IMR-90 (cell line): ENCODE measurements at regions not wholly inside any gene's neighbourhood (a gene's known extent, or its start where the extent isn't known, plus 50 kb on each side); places are given as distances from the start of the nearest gene placed in this dataset.
A peak's percentile ranks its signal among the peaks of the same experiment; 100 is the strongest.

Experiments used
- ATAC-seq: fragments of 200-7000 bp; cut with Tn5 transposase; 2 replicates; pipeline ENCODE4 v1.9.1; 2020; ENCODE audit warnings: low read depth, mild to moderate bottlenecking, moderate library complexity
- BruUV-seq: library from RNA; stranded (reverse); fragments of 400-500 nt; replicated peaks from 2 replicates; lab custom pipeline; 2021; lab: Mats Ljungman, UMichigan
- CTCF ChIA-PET: fragments of 300-600 bp; formaldehyde crosslinking; extraction: SDS; loops from one replicate; lab custom pipeline; 2021; ENCODE audit warnings: antibody characterized with exemption; lab: Yijun Ruan, JAX
- POLR2A ChIA-PET: fragments of 300-600 bp; sonication (Branson Sonifier 250); formaldehyde crosslinking; loops from one replicate; lab custom pipeline; 2022; ENCODE audit warnings: antibody characterized with exemption; ENCODE audit not compliant: unreplicated experiment; lab: Charles Lee
- DNase-seq: peaks from one replicate; pipeline ENCODE4 v3.0.0; 2013
- H2AFZ ChIP-seq: replicated peaks from 2 replicates; pipeline ENCODE3; 2013; ENCODE audit warnings: low read length, mild to moderate bottlenecking; ENCODE audit not compliant: poor library complexity
- H2AK5ac ChIP-seq: 2 replicates; pipeline ENCODE4 v1.6.1; 2013; ENCODE audit warnings: low read depth, low read length, inconsistent platforms
- H2AK9ac ChIP-seq: replicated peaks from 2 replicates; pipeline ENCODE3; 2013; ENCODE audit warnings: mild to moderate bottlenecking, low read depth, low read length, moderate library complexity; ENCODE audit not compliant: poor library complexity
- H2BK120ac ChIP-seq: 2 replicates; pipeline ENCODE4 v1.6.1; 2013; ENCODE audit warnings: low read depth, low read length, inconsistent platforms
- H2BK15ac ChIP-seq: 3 replicates; pipeline ENCODE4 v1.6.1; 2013; ENCODE audit warnings: low read depth, low read length, inconsistent platforms
- H2BK20ac ChIP-seq: 2 replicates; pipeline ENCODE4 v1.6.1; 2013; ENCODE audit warnings: low read depth, mild to moderate bottlenecking, inconsistent platforms, low read length, moderate library complexity
- H2BK5ac ChIP-seq: 2 replicates; pipeline ENCODE4 v1.6.1; 2013; ENCODE audit warnings: mild to moderate bottlenecking, low read depth, low read length, inconsistent platforms; ENCODE audit not compliant: poor library complexity, severe bottlenecking
- H3K14ac ChIP-seq: replicated peaks from 2 replicates; pipeline ENCODE4 v1.6.1; 2013; ENCODE audit warnings: low read depth, low read length, inconsistent platforms
- H3K18ac ChIP-seq: 2 replicates; pipeline ENCODE4 v1.6.1; 2013; ENCODE audit warnings: low read depth, low read length, control low read depth
- H3K23ac ChIP-seq: 2 replicates; pipeline ENCODE4 v1.6.1; 2013; ENCODE audit warnings: low read depth, low read length, inconsistent platforms
- H3K27ac ChIP-seq: 2 replicates; pipeline ENCODE4 v1.5.1; 2013; ENCODE audit warnings: mild to moderate bottlenecking, control low read depth, low read length; ENCODE audit not compliant: insufficient read depth
- H3K27me3 ChIP-seq: 2 replicates; pipeline ENCODE4 v1.6.1; 2013; ENCODE audit warnings: low read length; ENCODE audit not compliant: control insufficient read depth, insufficient read depth
- H3K36me3 ChIP-seq: 2 replicates; pipeline ENCODE4 v1.6.1; 2013; ENCODE audit warnings: low read length, mixed read lengths; ENCODE audit not compliant: control insufficient read depth, insufficient read depth
- H3K4ac ChIP-seq: 2 replicates; pipeline ENCODE4 v1.6.1; 2013; ENCODE audit warnings: low read depth, low read length, inconsistent platforms
- H3K4me1 ChIP-seq: 2 replicates; pipeline ENCODE4 v1.6.1; 2013; ENCODE audit warnings: low read length, mixed read lengths; ENCODE audit not compliant: control insufficient read depth, insufficient read depth
- H3K4me2 ChIP-seq: 2 replicates; pipeline ENCODE4 v1.6.1; 2013; ENCODE audit warnings: low read depth, mild to moderate bottlenecking, control low read depth, low read length, moderate library complexity
- H3K4me3 ChIP-seq: 2 replicates; pipeline ENCODE4 v1.5.1; 2013; ENCODE audit warnings: low read depth, mild to moderate bottlenecking, control low read depth, low read length, moderate library complexity; ENCODE audit not compliant: insufficient read depth
- H3K56ac ChIP-seq: 2 replicates; pipeline ENCODE4 v1.6.1; 2013; ENCODE audit warnings: low read length, inconsistent platforms; ENCODE audit not compliant: insufficient read depth; ENCODE audit errors: extremely low read depth
- H3K79me1 ChIP-seq, 2 experiments: 2 replicates each; pipeline ENCODE4 v1.6.1; 2013; ENCODE audit warnings: low read length in 2 of 2, inconsistent platforms in 1 of 2, low read depth in 1 of 2
- H3K9ac ChIP-seq: 2 replicates; pipeline ENCODE4 v1.6.1; 2013; ENCODE audit warnings: low read depth, low read length, control low read depth
- H3K9me1 ChIP-seq: 2 replicates; pipeline ENCODE4 v1.6.1; 2013; ENCODE audit warnings: low read length, inconsistent platforms; ENCODE audit not compliant: insufficient read depth
- H3K9me3 ChIP-seq: 2 replicates; pipeline ENCODE4 v1.6.1; 2013; ENCODE audit warnings: low read length; ENCODE audit not compliant: control insufficient read depth, insufficient read depth
- H4K20me1 ChIP-seq: 2 replicates; pipeline ENCODE4 v1.6.1; 2013; ENCODE audit warnings: low read length, inconsistent platforms; ENCODE audit not compliant: insufficient read depth
- H4K5ac ChIP-seq: 2 replicates; pipeline ENCODE4 v1.6.1; 2013; ENCODE audit warnings: mild to moderate bottlenecking, low read depth, low read length, control low read depth
- H4K8ac ChIP-seq, 2 experiments: 2 replicates each; pipeline ENCODE4 v1.6.1; 2013; ENCODE audit warnings: low read depth in 2 of 2, low read length in 2 of 2, control low read depth in 1 of 2, inconsistent platforms in 1 of 2
- H4K91ac ChIP-seq: 2 replicates; pipeline ENCODE4 v1.6.1; 2013; ENCODE audit warnings: low read depth, low read length, inconsistent platforms; ENCODE audit not compliant: insufficient read depth
- BHLHE40 ChIP-seq: fragments of 150-350 bp; IDR thresholded peaks from 2 replicates; pipeline ENCODE4 v1.6.1; 2016; ENCODE audit warnings: mild to moderate bottlenecking, low read depth, low read length
- CEBPB ChIP-seq: IDR thresholded peaks from 2 replicates; pipeline ENCODE4 v1.6.1; 2012; ENCODE audit warnings: low read depth, low read length, improper control_type of control experiment
- MAFK ChIP-seq: IDR thresholded peaks from 2 replicates; pipeline ENCODE4 v1.6.1; 2012; ENCODE audit warnings: low read depth, low read length, improper control_type of control experiment
- MXI1 ChIP-seq: IDR thresholded peaks from 2 replicates; pipeline ENCODE4 v1.6.1; 2012; ENCODE audit warnings: low read depth, mild to moderate bottlenecking, low read length, moderate library complexity, borderline replicate concordance
- NFE2L2 ChIP-seq: fragments of 150-350 bp; IDR thresholded peaks from 2 replicates; pipeline ENCODE4 v1.6.1; 2016; ENCODE audit warnings: low read depth, mild to moderate bottlenecking, low read length
- POLR2A ChIP-seq: IDR thresholded peaks from 2 replicates; pipeline ENCODE4 v1.6.1; 2012; ENCODE audit warnings: mild to moderate bottlenecking, low read depth, low read length
- RAD21 ChIP-seq: IDR thresholded peaks from 2 replicates; pipeline ENCODE4 v1.6.1; 2012; ENCODE audit warnings: low read length, improper control_type of control experiment
- RCOR1 ChIP-seq: IDR thresholded peaks from 2 replicates; pipeline ENCODE4 v1.6.1; 2012; ENCODE audit warnings: mild to moderate bottlenecking, low read length, improper control_type of control experiment; ENCODE audit not compliant: insufficient replicate concordance
- RFX5 ChIP-seq: IDR thresholded peaks from 2 replicates; pipeline ENCODE4 v1.8.0; 2012; ENCODE audit warnings: low read depth, mild to moderate bottlenecking, low read length, moderate library complexity
- USF2 ChIP-seq: fragments of 150-350 bp; IDR thresholded peaks from 2 replicates; pipeline ENCODE4 v1.6.1; 2017; ENCODE audit warnings: mild to moderate bottlenecking, antibody characterized with exemption, low read length, low read depth
- WGBS, 2 experiments: methylation state at CpG; one replicate each; pipeline versions ENCODE4 v1.1.5 to v1.1.7; 2013; ENCODE audit warnings: missing lambda C conversion rate in 2 of 2; ENCODE audit not compliant: insufficient read length in 1 of 2; ENCODE audit errors: extremely low coverage in 2 of 2; 5-methylcytosine and 5-hydroxymethylcytosine counted together
- dilution Hi-C: fragments of 300-500 bp; cut with HindIII; formaldehyde crosslinking; loops from one replicate; pipeline ENCODE4 v1.14.3; 2018; ENCODE audit warnings: low sequenced_read_pairs; ENCODE audit not compliant: unreplicated experiment
- in situ Hi-C: fragments of 300-500 bp; cut with MboI; formaldehyde crosslinking; loops from 3 replicates; pipeline ENCODE4 v1.14.3; 2019; ENCODE audit warnings: low sequenced_read_pairs, inconsistent platforms, mixed read lengths
- intact Hi-C: fragments of 100-400 bp; cut with micrococcal nuclease; formaldehyde crosslinking; loops from 2 replicates; pipeline ENCODE4 v1.10.0; 2022

GRCh38 chr14:61111209-61111665 lies 130.2 kb downstream of the SLC38A6 start:
- H2AFZ ChIP-seq, result peak overlapping the region; percentile 5
- no peak overlapping the region for H2AK9ac ChIP-seq
- H3K27ac ChIP-seq, result peak overlapping the region; percentile 14; the same call in 1 of the 2 replicates
- peaks cover 1% of the 10 kb centered on the region; the same call in 1 of the 2 replicates for H3K36me3 ChIP-seq
- H2BK20ac ChIP-seq, result peak overlapping the region; percentile 47; the same call in 1 of the 2 replicates
- H2AK5ac ChIP-seq, result no peak overlapping the region
- H3K9ac ChIP-seq, result no peak overlapping the region
- H3K9me1 ChIP-seq, result peaks cover 33% of the 10 kb centered on the region
- H3K9me3 ChIP-seq, result peaks cover 7% of the 10 kb centered on the region
- intact Hi-C loops, result no loop called here
- no peaks in the 10 kb centered on the region for H4K20me1 ChIP-seq
- peaks cover 0 to 4% of the 10 kb centered on the region in 2 experiments; a peak in 1 of 4 replicates for H3K79me1 ChIP-seq
- H4K5ac ChIP-seq, result peak overlapping the region; percentile 39
- H3K18ac ChIP-seq, result no peak overlapping the region; the same call in 1 of the 2 replicates
- 43% methylated on average over 5 of the region's 23 CpGs; no CpG with 5 or more reads in 1 of the 2 experiments for WGBS, 2 experiments
- H3K4me3 ChIP-seq, result no peak overlapping the region
- 0 out of 3 replicates have a peak overlapping the region, but pooled peaks have one; percentile 72 for H2BK15ac ChIP-seq
- no TSS peak for BruUV-seq
- no peak overlapping the region for H3K23ac ChIP-seq
- no peak overlapping the region for H3K56ac ChIP-seq
- peak overlapping the region; percentile 55 for H3K14ac ChIP-seq
- H3K4me2 ChIP-seq, result no peak overlapping the region
- peak overlapping the region; percentile 19 for H4K91ac ChIP-seq
- no peaks in the 10 kb centered on the region for H3K27me3 ChIP-seq
- ChIA-PET POLR2A (no interaction called here), CTCF (no interaction called here)
- H4K8ac ChIP-seq, result peak overlapping the region; percentile 50 to 70; a peak in 3 of 4 replicates
- no peak overlapping the region for H2BK5ac ChIP-seq
- H3K4me1 ChIP-seq, result peaks cover 19% of the 10 kb centered on the region
- H3K4ac ChIP-seq, result peak overlapping the region; percentile 38
- TF ChIP-seq CEBPB (no peak), RCOR1 (no peak), RFX5 (no peak), MXI1 (no peak), USF2 (no peak), BHLHE40 (no peak), MAFK (no peak), NFE2L2 (no peak), POLR2A (no peak), RAD21 (no peak)
- peak overlapping the region; percentile 44; the same call in 1 of the 2 replicates for H2BK120ac ChIP-seq
- no peak for ATAC-seq
- dilution Hi-C loops, result no loop called here
- no peak for DNase-seq
- in situ Hi-C loops, result no loop called here
